HG03095 (cell line): ENCODE measurements at regions not wholly inside any gene's neighbourhood (a gene's known extent, or its start where the extent isn't known, plus 50 kb on each side); places are given as distances from the start of the nearest gene placed in this dataset.
"Not testable (repeated sequence)": the region's sequence is repeated elsewhere in the genome, so short reads cannot be mapped to it uniquely, and the experiment has no call there.

Source experiments
- ATAC-seq: cut with Tn5 transposase; IDR thresholded peaks from one replicate; pipeline ENCODE4 v1.9.1; 2021; ENCODE audit warnings: moderate library complexity; ENCODE audit not compliant: unreplicated experiment

GRCh38 chr13:72657379-72657778 lies 70.0 kb downstream of the MZT1 start:
- no peak for ATAC-seq

GRCh38 chr13:72656357-72656756 lies 71.1 kb downstream of the MZT1 start:
- ATAC-seq: no peak

- ATAC-seq: no peak
Measured at GRCh38 chr13:72653506-72653905, 73.9 kb downstream of the MZT1 start.

- no peak for ATAC-seq
Measured at GRCh38 chr13:72652681-72653080, 74.7 kb downstream of the MZT1 start.

GRCh38 chr13:72651144-72651543 lies 76.3 kb downstream of the MZT1 start:
- ATAC-seq: no peak

- no peak for ATAC-seq
Measured at GRCh38 chr13:72650051-72650700, 77.3 kb downstream of the MZT1 start.

- no peak for ATAC-seq
Measured at GRCh38 chr13:72648513-72649065, 78.8 kb downstream of the MZT1 start.

GRCh38 chr13:72647422-72647821 lies 80.0 kb downstream of the MZT1 start:
- no peak for ATAC-seq

GRCh38 chr13:72645521-72645920 lies 81.9 kb downstream of the MZT1 start:
- no peak for ATAC-seq

- peak; percentile 48 for ATAC-seq
Measured at GRCh38 chr13:72643311-72643989, 84.0 kb downstream of the MZT1 start.

GRCh38 chr13:72639377-72639776 lies 88.1 kb downstream of the MZT1 start:
- no peak for ATAC-seq

GRCh38 chr13:72638059-72638815 lies 89.2 kb downstream of the MZT1 start:
- ATAC-seq: no peak

- no peak for ATAC-seq
Measured at GRCh38 chr13:72637561-72637960, 89.9 kb downstream of the MZT1 start.

GRCh38 chr13:72634859-72635258 lies 92.6 kb downstream of the MZT1 start:
- ATAC-seq: no peak

GRCh38 chr13:72622546-72622945 lies 104.9 kb downstream of the MZT1 start:
- no peak for ATAC-seq

- ATAC-seq: no peak
Measured at GRCh38 chr13:72620874-72621273, 106.6 kb downstream of the MZT1 start.

- ATAC-seq: no peak
Measured at GRCh38 chr13:72617951-72618350, 109.5 kb downstream of the MZT1 start.

GRCh38 chr13:72617186-72617585 lies 110.2 kb downstream of the MZT1 start:
- ATAC-seq: no peak

- ATAC-seq: not testable (repeated sequence)
Measured at GRCh38 chr13:72610251-72610891, 117.1 kb downstream of the MZT1 start.

GRCh38 chr13:72599178-72599743 lies 128.2 kb downstream of the MZT1 start:
- no peak for ATAC-seq
